D721Med (cell line): ENCODE measurements at regions not wholly inside any gene's neighbourhood (a gene's known extent, or its start where the extent isn't known, plus 50 kb on each side); places are given as distances from the start of the nearest gene placed in this dataset.

Experiments
- DNase-seq: peaks from one replicate; pipeline ENCODE4 v3.0.0; 2011; ENCODE audit warnings: low spot score; ENCODE audit not compliant: insufficient read length
- FAIRE-seq: peaks from 2 replicates; lab custom pipeline; 2011; peaks lifted over from hg19 to GRCh38; lab: Jason Lieb, UNC
- CTCF ChIP-seq: IDR thresholded peaks from 2 replicates; pipeline ENCODE4 v1.5.1; 2012; ENCODE audit warnings: mild to moderate bottlenecking, control low read depth; ENCODE audit not compliant: insufficient read depth; ENCODE audit errors: missing control alignments

GRCh38 chr7:152905949-152906348 is 146.4 kb downstream of the ACTR3B start:
- FAIRE-seq (no peak), DNase-seq (no peak)
- TF ChIP-seq CTCF = no peak

GRCh38 chr7:152907042-152907761 is 147.7 kb downstream of the ACTR3B start:
- FAIRE-seq (no peak), DNase-seq (no peak)
- TF ChIP-seq CTCF = no peak

- no peak for DNase-seq
- TF ChIP-seq CTCF = no peak
- no peak for FAIRE-seq
These were observed 149.7 kb downstream of the ACTR3B start for GRCh38 chr7:152909280-152909679.

GRCh38 chr7:152909683-152910544 is 150.4 kb downstream of the ACTR3B start:
- DNase-seq (no peak), FAIRE-seq (no peak)
- no peak for TF ChIP-seq CTCF

GRCh38 chr7:152910545-152911225 is 151.1 kb downstream of the ACTR3B start:
- FAIRE-seq (no peak), DNase-seq (no peak)
- no peak for TF ChIP-seq CTCF

GRCh38 chr7:152911226-152911560 is 151.6 kb downstream of the ACTR3B start:
- no peak for FAIRE-seq
- TF ChIP-seq CTCF = no peak
- no peak for DNase-seq
